ENCODE measurements at regions not wholly inside any gene's neighbourhood (a gene's known extent, or its start where the extent isn't known, plus 50 kb on each side); places are given as distances from the start of the nearest gene placed in this dataset.
"Not testable (repeated sequence)": the region's sequence is repeated elsewhere in the genome, so short reads cannot be mapped to it uniquely, and the experiment has no call there.

DNA sequence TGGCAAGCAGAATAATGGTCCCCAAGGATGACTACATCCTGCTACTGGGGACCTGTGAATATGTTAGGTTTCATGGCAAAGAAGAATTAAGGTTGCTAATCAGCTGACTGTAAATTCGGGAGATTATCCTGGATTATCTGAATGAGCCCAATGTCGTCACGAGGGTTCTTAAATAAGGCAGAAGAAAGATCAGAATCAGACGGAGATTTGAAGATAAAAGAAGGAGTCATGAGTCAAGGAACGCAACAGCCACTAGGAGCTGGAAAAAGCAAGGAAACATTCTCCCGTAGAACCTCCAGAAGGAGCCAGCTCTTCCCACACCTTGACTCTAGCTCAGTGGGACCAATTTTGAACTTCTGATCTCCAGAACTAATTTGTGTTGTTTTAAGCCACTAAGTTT, 82.9 kb upstream of the APBB1IP start:
- H3K9ac ChIP-seq (ENCODE audit: low read length): no peak overlapping the region
- H3K27me3 ChIP-seq (replicated peaks; ENCODE audit: control insufficient read depth, insufficient read depth, low read length): peaks cover 4% of the 10 kb centered on the region
- H3K36me3 ChIP-seq (ENCODE audit: control insufficient read depth, insufficient read depth, low read length, severe bottlenecking): no peaks in the 10 kb centered on the region
- peaks cover 16% of the 10 kb centered on the region for H3K9me3 ChIP-seq (ENCODE audit: control insufficient read depth, low read length)
- no peak for DNase-seq (ENCODE audit: low read depth)
- no peaks in the 10 kb centered on the region for H3K4me1 ChIP-seq (ENCODE audit: control insufficient read depth, insufficient read depth, low read length)
- no peak overlapping the region for H3K4me3 ChIP-seq (ENCODE audit: low read length)

DNA sequence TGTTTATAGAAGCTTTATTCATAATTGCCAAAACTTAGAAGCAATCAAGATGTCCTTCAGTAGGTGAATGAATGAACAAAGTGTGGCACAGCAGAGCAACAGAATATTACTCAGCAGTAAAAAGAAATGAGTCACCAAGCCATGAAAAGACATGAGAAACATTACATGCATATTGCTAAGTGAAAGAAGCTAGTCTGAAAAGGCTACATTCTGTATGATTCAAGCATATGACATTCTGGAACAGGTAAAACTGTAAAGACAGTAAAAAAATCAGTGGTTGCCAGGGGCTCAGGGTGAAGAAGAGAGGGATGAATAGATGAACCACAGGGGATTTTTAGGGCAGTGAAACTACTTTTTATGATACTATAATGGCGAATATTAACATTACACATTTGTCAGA, 80.9 kb upstream of the APBB1IP start:
- Histone ChIP-seq H3K36me3 (ENCODE audit: control insufficient read depth, insufficient read depth, low read length, severe bottlenecking) (no peaks in the 10 kb centered on the region), H3K27me3 (replicated peaks; ENCODE audit: control insufficient read depth, insufficient read depth, low read length) (peaks cover 4% of the 10 kb centered on the region), H3K4me3 (ENCODE audit: low read length) (no peak overlapping the region), H3K9ac (ENCODE audit: low read length) (no peak overlapping the region), H3K9me3 (ENCODE audit: control insufficient read depth, low read length) (peaks cover 16% of the 10 kb centered on the region), H3K4me1 (ENCODE audit: control insufficient read depth, insufficient read depth, low read length) (no peaks in the 10 kb centered on the region)
- DNase-seq (ENCODE audit: low read depth): no peak

GRCh38 chr10:26358071-26358470, 80.1 kb upstream of the APBB1IP start:
- Histone ChIP-seq H3K9ac (ENCODE audit: low read length) (no peak overlapping the region), H3K4me1 (ENCODE audit: control insufficient read depth, insufficient read depth, low read length) (no peaks in the 10 kb centered on the region), H3K9me3 (ENCODE audit: control insufficient read depth, low read length) (peaks cover 16% of the 10 kb centered on the region), H3K27me3 (replicated peaks; ENCODE audit: control insufficient read depth, insufficient read depth, low read length) (peaks cover 4% of the 10 kb centered on the region), H3K4me3 (ENCODE audit: low read length) (no peak overlapping the region), H3K36me3 (ENCODE audit: control insufficient read depth, insufficient read depth, low read length, severe bottlenecking) (no peaks in the 10 kb centered on the region)
- no peak for DNase-seq (ENCODE audit: low read depth)

DNA sequence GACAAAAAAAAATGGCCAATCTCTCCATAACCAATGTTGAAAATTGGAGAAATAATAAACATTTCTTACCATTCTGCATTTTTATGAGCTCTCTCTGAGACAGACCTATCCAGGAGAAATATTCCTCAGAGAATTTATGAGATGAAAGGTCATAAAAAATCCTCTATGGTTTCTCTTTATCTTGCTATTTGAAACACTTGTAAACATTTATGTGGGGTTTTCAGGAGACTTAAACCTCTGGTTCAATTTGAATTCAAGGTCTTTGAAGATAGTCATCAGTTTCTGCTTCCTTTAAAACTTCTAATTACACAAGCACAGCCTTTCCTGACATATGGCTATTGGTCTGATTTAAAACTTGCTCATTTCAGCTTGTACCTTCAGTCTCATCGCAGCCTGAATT, 78.5 kb upstream of the APBB1IP start:
- H3K4me1 ChIP-seq (ENCODE audit: control insufficient read depth, insufficient read depth, low read length): no peaks in the 10 kb centered on the region
- peaks cover 8% of the 10 kb centered on the region for H3K9me3 ChIP-seq (ENCODE audit: control insufficient read depth, low read length)
- peaks cover 4% of the 10 kb centered on the region for H3K27me3 ChIP-seq (replicated peaks; ENCODE audit: control insufficient read depth, insufficient read depth, low read length)
- DNase-seq (ENCODE audit: low read depth): no peak
- no peak overlapping the region for H3K9ac ChIP-seq (ENCODE audit: low read length)
- no peak overlapping the region for H3K4me3 ChIP-seq (ENCODE audit: low read length)
- no peaks in the 10 kb centered on the region for H3K36me3 ChIP-seq (ENCODE audit: control insufficient read depth, insufficient read depth, low read length, severe bottlenecking)

GRCh38 chr10:26361351-26361750, 76.8 kb upstream of the APBB1IP start:
- no peak overlapping the region for H3K4me3 ChIP-seq (ENCODE audit: low read length)
- no peak for DNase-seq (ENCODE audit: low read depth)
- H3K4me1 ChIP-seq (ENCODE audit: control insufficient read depth, insufficient read depth, low read length): peaks cover 3% of the 10 kb centered on the region
- no peaks in the 10 kb centered on the region for H3K27me3 ChIP-seq (replicated peaks; ENCODE audit: control insufficient read depth, insufficient read depth, low read length)
- no peaks in the 10 kb centered on the region for H3K36me3 ChIP-seq (ENCODE audit: control insufficient read depth, insufficient read depth, low read length, severe bottlenecking)
- H3K9me3 ChIP-seq (ENCODE audit: control insufficient read depth, low read length): peaks cover 8% of the 10 kb centered on the region
- H3K9ac ChIP-seq (ENCODE audit: low read length): no peak overlapping the region

DNA sequence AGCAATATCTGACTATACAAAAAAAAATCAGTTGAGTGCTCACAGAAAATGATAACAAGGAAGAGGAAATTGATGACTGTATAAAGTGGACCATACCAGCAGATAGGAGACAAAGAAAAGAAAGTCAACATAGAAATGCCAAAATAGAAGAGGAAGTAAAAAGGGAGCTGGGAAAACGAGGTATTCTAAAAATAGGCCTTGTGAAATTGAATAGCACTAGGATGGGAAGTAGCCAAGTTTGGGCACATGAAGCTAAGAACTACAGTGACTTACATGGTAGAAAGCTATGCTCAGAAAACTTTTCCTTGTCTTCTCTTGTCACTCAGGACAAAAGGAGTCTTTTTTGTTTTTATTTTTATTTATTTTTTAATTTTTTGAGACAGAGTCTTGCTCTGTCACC, 76.2 kb upstream of the APBB1IP start:
- H3K9ac ChIP-seq (ENCODE audit: low read length): no peak overlapping the region
- DNase-seq (ENCODE audit: low read depth): no peak
- peaks cover 8% of the 10 kb centered on the region for H3K9me3 ChIP-seq (ENCODE audit: control insufficient read depth, low read length)
- no peak overlapping the region for H3K4me3 ChIP-seq (ENCODE audit: low read length)
- H3K27me3 ChIP-seq (replicated peaks; ENCODE audit: control insufficient read depth, insufficient read depth, low read length): no peaks in the 10 kb centered on the region
- H3K36me3 ChIP-seq (ENCODE audit: control insufficient read depth, insufficient read depth, low read length, severe bottlenecking): no peaks in the 10 kb centered on the region
- peaks cover 3% of the 10 kb centered on the region for H3K4me1 ChIP-seq (ENCODE audit: control insufficient read depth, insufficient read depth, low read length)

- Histone ChIP-seq H3K9me3 (ENCODE audit: control insufficient read depth, low read length) (no peaks in the 10 kb centered on the region), H3K36me3 (ENCODE audit: control insufficient read depth, insufficient read depth, low read length, severe bottlenecking) (no peaks in the 10 kb centered on the region), H3K4me3 (ENCODE audit: low read length) (no peak overlapping the region), H3K4me1 (ENCODE audit: control insufficient read depth, insufficient read depth, low read length) (peaks cover 3% of the 10 kb centered on the region), H3K27me3 (replicated peaks; ENCODE audit: control insufficient read depth, insufficient read depth, low read length) (no peaks in the 10 kb centered on the region), H3K9ac (ENCODE audit: low read length) (no peak overlapping the region)
- no peak for DNase-seq (ENCODE audit: low read depth)
Measured at GRCh38 chr10:26365681-26366358, 72.3 kb upstream of the APBB1IP start.

GRCh38 chr10:26367035-26367434, 71.1 kb upstream of the APBB1IP start:
- H3K4me1 ChIP-seq (ENCODE audit: control insufficient read depth, insufficient read depth, low read length); H3K4me3 ChIP-seq (ENCODE audit: low read length); H3K9ac ChIP-seq (ENCODE audit: low read length); H3K9me3 ChIP-seq (ENCODE audit: control insufficient read depth, low read length); H3K36me3 ChIP-seq (ENCODE audit: control insufficient read depth, insufficient read depth, low read length, severe bottlenecking); DNase-seq (ENCODE audit: low read depth); H3K27me3 ChIP-seq (replicated peaks; ENCODE audit: control insufficient read depth, insufficient read depth, low read length): not testable (repeated sequence)

DNA sequence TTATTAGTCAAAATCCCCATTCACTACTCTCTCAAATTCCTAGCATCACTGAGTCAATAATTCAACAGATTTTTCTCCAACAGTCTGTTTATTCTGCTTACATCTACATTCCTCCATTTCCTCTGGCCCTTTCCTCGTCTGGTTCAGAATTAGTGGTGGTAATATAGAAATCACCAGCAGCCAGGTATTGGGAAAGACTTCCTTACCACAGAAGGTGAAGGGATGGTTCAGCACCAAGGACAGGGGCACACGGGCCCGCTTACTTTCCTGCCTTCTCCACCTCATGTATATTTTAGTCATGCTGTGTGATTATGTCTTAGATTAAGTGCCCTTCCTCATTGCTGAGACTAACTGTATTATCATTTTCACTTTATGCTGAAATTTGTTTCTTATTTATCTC, 70.4 kb upstream of the APBB1IP start:
- Histone ChIP-seq H3K9me3 (ENCODE audit: control insufficient read depth, low read length) (no peaks in the 10 kb centered on the region), H3K4me3 (ENCODE audit: low read length) (no peak overlapping the region), H3K9ac (ENCODE audit: low read length) (no peak overlapping the region), H3K27me3 (replicated peaks; ENCODE audit: control insufficient read depth, insufficient read depth, low read length) (no peaks in the 10 kb centered on the region), H3K4me1 (ENCODE audit: control insufficient read depth, insufficient read depth, low read length) (peaks cover 3% of the 10 kb centered on the region), H3K36me3 (ENCODE audit: control insufficient read depth, insufficient read depth, low read length, severe bottlenecking) (no peaks in the 10 kb centered on the region)
- peak; percentile 10 for DNase-seq (ENCODE audit: low read depth)

- Histone ChIP-seq H3K9me3 (ENCODE audit: control insufficient read depth, low read length) (no peaks in the 10 kb centered on the region), H3K9ac (ENCODE audit: low read length) (no peak overlapping the region), H3K4me3 (ENCODE audit: low read length) (no peak overlapping the region), H3K27me3 (replicated peaks; ENCODE audit: control insufficient read depth, insufficient read depth, low read length) (no peaks in the 10 kb centered on the region), H3K36me3 (ENCODE audit: control insufficient read depth, insufficient read depth, low read length, severe bottlenecking) (no peaks in the 10 kb centered on the region), H3K4me1 (ENCODE audit: control insufficient read depth, insufficient read depth, low read length) (peaks cover 3% of the 10 kb centered on the region)
- DNase-seq (ENCODE audit: low read depth): no peak
Measured at GRCh38 chr10:26368463-26368862, 69.7 kb upstream of the APBB1IP start.

DNA sequence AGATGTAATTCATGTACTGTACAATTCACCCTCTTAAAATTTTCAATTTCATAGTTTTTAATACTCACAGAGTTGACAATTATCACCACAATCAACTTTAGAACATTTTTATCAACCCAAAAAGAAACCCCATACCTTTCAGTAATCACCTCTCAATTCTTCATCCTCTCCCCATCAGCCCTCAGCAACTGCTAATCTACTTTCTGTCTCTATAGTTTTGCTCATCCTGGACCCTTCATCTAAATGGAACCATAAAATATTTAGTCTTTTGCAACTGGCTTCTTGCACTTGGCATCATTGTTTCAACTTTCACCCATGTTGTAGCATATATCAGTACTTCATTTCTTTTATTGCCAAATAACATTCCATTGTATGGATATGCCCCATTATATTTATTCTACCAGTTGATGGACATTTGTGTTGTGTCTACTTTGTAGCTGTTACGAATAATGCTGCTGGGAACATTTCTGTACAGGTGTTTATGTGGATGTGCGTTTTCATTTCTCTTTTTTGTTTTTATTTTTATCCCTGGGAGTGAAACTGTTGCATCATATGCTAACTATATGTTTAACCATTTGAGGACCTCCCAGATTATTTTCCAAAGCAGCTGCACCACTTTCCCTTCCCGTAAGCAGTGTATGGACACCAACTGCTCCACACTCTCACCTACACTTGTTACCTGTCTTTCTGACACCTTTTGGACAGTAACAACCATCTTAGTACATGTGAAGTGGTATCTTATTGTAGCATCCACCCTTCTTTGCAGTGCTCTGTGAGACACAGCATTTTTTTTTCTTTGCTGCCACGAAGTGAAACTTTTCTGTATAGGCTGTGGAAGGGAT, 65.4 kb upstream of the APBB1IP start:
- no peaks in the 10 kb centered on the region for H3K27me3 ChIP-seq (replicated peaks; ENCODE audit: control insufficient read depth, insufficient read depth, low read length)
- DNase-seq (ENCODE audit: low read depth): no peak
- no peak overlapping the region for H3K9ac ChIP-seq (ENCODE audit: low read length)
- no peaks in the 10 kb centered on the region for H3K4me1 ChIP-seq (ENCODE audit: control insufficient read depth, insufficient read depth, low read length)
- H3K4me3 ChIP-seq (ENCODE audit: low read length): no peak overlapping the region
- H3K36me3 ChIP-seq (ENCODE audit: control insufficient read depth, insufficient read depth, low read length, severe bottlenecking): no peaks in the 10 kb centered on the region
- H3K9me3 ChIP-seq (ENCODE audit: control insufficient read depth, low read length): no peaks in the 10 kb centered on the region

Measured in adipocyte (in vitro differentiated cells).